HG02852 (cell line): ENCODE measurements at regions not wholly inside any gene's neighbourhood (a gene's known extent, or its start where the extent isn't known, plus 50 kb on each side); places are given as distances from the start of the nearest gene placed in this dataset.
"Not testable (repeated sequence)": the region's sequence is repeated elsewhere in the genome, so short reads cannot be mapped to it uniquely, and the experiment has no call there.

Source experiments
- ATAC-seq: cut with Tn5 transposase; IDR thresholded peaks from one replicate; pipeline ENCODE4 v1.9.1; 2021; ENCODE audit warnings: mild to moderate bottlenecking, moderate library complexity; ENCODE audit not compliant: unreplicated experiment

- ATAC-seq, result no peak
Measured at GRCh38 chr5:124154714-124155113, 591.7 kb downstream of the ZNF608 start.

DNA sequence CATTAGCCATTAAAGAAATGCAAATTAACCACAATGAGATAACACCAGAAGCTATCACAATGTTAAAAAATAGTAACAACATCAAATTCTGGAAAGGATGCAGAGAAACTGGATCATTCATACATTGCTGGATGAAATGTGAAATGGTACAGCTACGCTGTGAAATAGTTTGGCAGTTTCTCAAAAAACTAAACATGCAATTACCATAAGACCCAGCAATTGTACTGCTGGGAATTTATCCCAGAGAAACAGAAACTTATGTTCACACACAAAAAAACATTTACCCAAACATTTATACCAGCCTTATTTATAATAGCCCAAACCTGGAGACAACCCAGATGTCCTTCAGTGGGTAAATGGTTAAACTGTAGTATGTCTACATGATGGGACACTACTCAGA lies 592.9 kb downstream of the ZNF608 start:
- ATAC-seq, result no peak

- no peak for ATAC-seq
Measured at GRCh38 chr5:124148574-124148973, 597.9 kb downstream of the ZNF608 start.

DNA sequence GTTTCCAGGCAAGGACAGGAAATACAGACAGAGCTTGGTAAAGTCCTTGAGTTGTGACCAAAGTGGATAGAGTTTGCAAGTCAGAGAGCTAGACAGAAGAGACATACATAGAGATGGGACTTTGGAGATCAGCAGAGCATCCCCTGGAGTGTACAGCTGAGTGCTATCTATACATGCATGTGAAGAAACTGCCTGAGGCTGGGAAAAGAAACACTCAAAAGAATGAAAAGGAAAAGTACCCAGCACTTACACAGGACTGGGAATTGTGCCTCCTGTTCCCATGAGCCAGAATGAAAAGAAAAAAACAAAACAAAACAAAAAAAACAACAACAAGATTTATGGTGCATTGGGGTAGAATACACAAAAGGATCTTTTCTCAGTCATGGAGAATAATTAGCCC lies 606.4 kb downstream of the ZNF608 start:
- no peak for ATAC-seq

- no peak for ATAC-seq
Measured at GRCh38 chr5:124139477-124139876, 607.0 kb downstream of the ZNF608 start.

GRCh38 chr5:124136609-124137008 lies 609.8 kb downstream of the ZNF608 start:
- no peak for ATAC-seq

DNA sequence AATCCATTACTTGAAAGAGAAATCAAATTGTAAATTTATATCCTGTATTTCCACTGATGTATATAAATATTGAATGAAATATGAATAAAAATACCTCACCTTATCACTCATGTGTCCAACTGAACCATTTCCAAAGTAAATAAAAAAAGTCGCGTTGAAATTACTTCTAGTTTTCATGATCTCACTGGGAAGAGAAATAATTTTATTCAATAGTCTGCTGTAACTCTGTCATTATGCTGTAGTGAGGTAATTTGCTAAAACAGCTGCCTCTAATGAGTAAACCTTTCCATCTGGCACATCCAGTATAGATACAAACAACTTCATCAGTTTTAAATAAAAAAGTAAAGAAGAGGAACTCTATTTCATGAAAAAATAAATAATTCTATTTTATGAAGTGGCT lies 611.5 kb downstream of the ZNF608 start:
- no peak for ATAC-seq

GRCh38 chr5:124133406-124133805 lies 613.0 kb downstream of the ZNF608 start:
- no peak for ATAC-seq

DNA sequence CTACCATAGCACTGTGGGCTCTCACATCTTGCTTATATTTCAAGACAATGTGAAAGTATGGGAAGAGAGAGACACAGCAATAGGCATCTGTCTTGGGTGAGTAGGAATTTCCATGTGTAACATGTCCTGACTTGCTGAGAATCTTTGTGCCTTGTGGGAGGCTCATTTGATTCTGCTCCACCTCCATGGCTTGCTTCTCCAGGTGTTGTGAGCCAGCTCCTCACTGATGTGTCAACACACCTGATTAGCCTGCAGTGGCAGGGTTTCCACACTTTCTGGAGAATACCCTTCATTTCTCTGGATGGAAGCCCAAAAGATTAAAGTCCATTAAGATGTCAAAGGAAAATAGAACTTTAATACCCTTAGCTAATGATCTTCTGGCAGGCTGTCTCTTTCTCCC lies 613.6 kb downstream of the ZNF608 start:
- ATAC-seq, result no peak

GRCh38 chr5:124131466-124131865 lies 615.0 kb downstream of the ZNF608 start:
- ATAC-seq, result no peak

DNA sequence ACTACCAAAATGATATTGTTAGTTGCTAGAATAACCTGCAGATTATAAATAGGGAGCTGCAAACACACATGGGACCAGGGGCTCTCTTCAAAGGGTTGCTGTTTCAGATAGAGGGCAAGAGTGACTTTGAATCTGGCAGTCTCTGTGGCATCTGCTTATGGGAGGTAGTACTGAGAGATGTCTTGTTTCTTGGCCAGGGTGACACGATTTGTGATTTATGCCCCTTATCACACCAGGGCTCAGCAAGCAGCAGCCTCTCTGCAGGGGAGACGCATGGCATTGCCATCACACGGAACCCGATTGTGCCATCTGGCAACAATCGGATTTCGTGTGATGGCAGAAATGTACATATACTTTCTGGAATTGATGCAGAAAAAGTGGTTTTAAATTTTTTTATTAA lies 615.6 kb downstream of the ZNF608 start:
- no peak for ATAC-seq

DNA sequence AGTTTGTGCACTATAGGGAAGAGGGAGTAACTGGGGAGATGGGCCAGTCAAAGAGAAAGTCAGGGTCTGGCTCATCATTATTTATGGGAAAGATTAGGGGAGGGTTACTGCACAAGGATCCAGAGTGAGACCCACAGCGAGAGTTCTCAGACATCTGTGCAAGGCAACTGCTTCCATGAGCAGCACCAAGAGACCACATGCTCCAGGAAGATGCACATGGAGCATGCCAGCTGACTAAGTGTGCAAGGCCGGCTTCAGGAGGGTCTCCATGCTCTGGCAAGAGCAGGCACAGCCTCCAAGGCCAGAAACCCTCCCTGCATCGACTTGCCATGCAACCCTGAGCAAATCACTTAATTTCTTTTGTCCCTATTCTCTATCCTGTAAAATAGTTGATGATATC lies 616.9 kb downstream of the CSNK1G3 start:
- no peak for ATAC-seq

DNA sequence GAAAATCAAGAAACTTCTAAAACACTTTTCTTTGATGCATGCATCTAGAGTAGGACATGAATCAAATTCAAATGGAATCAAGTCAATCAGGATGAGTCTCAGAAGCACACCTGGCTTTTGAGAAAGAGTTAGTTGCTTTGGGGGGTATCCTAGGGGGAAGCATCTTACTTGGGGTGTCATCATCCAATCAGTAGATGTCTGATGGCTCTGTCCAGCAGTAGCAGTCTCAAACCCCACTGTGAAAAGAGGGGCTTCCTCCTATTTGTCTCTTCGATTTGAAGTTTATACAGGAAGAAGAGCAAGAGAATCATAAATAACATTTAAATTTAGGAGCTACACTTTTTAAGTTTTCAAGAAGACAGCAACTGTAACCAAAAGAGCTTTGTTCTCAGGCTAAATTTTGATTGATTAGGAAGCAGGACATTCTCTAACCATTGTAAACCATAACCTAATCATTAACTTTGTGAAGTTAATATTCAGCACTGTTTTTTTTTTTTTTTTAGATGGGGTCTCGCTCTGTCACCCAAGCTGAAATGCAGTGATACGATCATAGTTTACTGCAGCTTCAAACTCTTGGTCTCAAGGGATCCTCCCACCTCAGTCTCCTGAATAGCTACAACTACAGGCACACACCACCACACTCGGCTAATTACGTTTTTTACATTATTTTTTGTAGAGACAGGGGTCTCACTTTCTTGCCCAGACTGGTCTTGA lies 614.7 kb downstream of the CSNK1G3 start:
- no peak for ATAC-seq

DNA sequence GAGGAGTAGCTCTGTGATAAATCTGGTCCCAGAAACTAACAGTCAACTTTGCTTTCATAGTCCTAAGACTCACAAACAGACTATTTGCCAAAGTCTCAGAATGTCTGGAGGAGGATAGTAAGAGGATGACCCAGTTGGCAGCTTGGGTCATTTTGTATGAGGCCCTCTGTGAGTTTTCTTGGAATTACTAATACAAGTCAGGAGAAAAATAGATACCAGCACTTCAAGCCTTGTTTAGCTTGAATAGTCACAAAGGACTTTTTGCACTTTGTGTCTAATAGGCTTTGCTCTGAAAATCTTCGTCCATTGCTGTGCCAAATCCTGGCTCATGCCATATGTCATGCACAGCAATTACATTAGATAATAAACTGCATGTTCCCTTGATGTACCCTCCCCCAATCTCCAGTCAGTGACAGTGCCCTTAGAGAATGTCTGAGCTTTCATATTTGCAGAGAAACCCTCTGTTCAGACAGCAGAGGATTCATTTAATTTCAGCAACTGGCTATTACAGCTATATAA lies 612.8 kb downstream of the CSNK1G3 start:
- no peak for ATAC-seq

DNA sequence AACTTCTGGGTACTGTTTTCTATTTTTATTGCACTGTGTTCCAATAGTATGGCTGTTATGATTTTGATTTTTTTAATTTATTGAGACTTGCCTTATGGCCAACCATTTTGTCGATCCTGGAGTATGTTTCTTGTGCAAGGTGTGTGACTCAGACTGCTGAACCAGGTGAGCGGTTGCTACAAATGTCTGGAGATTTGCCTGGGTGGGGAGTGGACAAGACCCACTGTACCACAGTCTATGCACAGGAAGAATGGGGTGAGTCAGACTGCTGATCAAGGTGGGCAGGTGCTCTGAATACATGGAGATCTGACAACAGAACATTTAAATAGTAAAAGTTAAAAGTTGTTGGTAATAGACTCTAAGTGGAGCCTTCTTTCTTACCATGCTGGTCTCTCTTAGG lies 609.2 kb downstream of the CSNK1G3 start:
- no peak for ATAC-seq

GRCh38 chr5:124114911-124115310 lies 602.9 kb downstream of the CSNK1G3 start:
- no peak for ATAC-seq

DNA sequence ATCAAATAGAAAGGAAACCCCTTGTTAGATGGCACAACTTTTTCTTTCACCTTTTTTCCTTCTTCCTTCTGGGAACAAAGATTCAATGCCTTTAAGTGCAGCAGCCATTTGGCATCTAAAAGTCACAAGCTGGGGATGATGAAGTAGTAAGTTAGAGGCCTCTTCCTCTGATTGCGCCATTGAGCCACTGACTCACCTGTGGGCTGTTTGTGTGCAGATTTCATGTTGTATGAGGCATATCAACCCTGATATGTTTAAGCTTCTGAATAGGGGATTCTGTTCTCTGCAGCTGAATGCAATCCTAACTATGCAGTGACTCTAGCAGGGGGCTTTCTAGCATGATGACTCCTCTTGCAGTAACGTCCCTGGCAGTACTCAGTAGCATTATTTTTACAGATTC lies 599.9 kb downstream of the CSNK1G3 start:
- ATAC-seq, result no peak

DNA sequence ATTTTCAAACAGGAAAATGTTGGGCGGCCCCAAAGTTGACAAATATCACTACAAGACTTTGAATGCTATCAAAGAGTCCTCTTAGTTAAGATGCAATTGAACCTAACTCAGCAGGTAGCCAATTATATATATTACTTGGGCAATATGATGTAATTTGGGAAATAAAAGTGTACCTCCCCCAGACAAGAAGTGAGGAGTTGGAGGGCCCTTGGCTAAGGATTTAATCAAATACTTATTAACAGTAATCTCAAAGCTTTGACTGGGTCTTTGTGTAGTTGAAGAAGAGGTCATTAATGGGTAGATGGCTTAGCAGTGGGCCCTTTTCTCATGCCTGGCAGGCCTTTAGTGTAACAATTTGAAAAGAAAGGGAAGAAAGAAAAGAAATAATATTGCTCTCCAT lies 599.0 kb downstream of the CSNK1G3 start:
- ATAC-seq, result no peak

- no peak for ATAC-seq
Measured at GRCh38 chr5:124105326-124105725, 593.3 kb downstream of the CSNK1G3 start.

DNA sequence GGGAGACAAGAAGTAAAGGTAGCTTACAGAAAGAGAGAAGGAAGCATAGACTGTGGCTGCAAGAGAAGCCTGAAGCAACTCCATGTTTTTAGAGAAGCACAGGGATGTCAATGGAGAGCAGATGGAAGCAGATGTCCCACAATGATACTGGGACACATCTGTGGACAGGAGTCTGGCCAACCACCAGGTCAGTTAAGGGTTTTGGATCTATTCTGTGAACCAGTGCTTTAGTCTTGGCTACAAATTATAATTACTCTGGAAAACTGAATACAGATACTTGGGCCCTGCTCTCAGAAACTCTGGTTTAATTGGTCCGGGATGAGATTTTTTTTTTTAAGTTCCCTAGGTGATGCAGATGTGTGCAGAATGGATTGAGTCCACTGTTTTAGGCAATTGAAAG lies 592.8 kb downstream of the CSNK1G3 start:
- ATAC-seq, result no peak

DNA sequence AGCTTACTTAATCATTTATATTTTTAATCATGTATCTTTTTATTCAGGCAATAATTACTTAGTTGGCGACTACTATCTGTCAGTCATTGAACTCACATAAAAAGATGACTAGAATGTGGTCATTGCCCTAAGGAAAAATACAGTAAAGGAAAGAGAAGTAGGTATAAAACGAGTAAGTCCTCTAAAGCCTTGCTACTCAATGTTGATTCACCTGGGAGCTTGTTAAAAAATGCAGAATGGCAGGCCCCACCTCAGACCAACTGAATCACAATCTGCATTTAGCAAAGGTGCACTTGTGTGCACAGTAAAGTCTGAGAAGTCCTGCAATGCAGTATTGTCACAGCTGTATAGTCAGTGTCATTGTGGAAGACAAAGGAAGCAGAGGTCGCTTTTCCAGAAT lies 592.4 kb downstream of the CSNK1G3 start:
- ATAC-seq, result no peak

- ATAC-seq, result no peak
Measured at GRCh38 chr5:124103671-124104070, 591.7 kb downstream of the CSNK1G3 start.

DNA sequence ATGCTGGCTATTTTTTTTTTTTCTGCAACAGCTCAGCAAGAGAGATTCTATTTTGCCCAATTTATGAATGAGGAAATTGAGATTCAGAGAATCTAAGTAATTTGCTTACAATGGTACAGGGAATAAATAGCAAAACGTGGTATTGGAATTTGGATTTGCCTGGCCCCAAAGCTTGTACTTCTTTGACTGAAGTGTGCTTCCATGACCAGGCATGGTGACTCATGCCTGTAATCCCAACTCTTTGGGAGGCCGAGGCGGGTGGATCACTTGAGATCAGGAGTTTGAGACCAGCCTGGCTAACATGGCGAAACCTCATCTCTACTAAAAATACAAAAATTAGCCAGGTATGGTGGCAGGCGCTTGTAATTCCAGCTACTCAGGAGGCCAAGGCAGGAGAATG lies 591.1 kb downstream of the CSNK1G3 start:
- ATAC-seq, result not testable (repeated sequence)
